Astrocyte (in vitro differentiated cells and primary cell): ENCODE measurements at regions not wholly inside any gene's neighbourhood (a gene's known extent, or its start where the extent isn't known, plus 50 kb on each side); places are given as distances from the start of the nearest gene placed in this dataset.

Experiments
- DNase-seq: peaks from one replicate; pipeline ENCODE4 v3.0.0-alpha.2; 2010; ENCODE audit warnings: low read depth
- FAIRE-seq: peaks from 2 replicates; lab custom pipeline; 2011; peaks lifted over from hg19 to GRCh38; lab: Jason Lieb, UNC
- H2AFZ ChIP-seq: 2 replicates; pipeline ENCODE4 v1.6.0; 2012; ENCODE audit warnings: low read depth, low read length, inconsistent platforms
- H3K27ac ChIP-seq: 2 replicates; pipeline ENCODE4 v1.5.1; 2011; ENCODE audit warnings: low read depth, low read length, inconsistent platforms
- H3K27me3 ChIP-seq: 2 replicates; pipeline ENCODE4 v1.6.0; 2011; ENCODE audit warnings: low read length, inconsistent platforms; ENCODE audit not compliant: insufficient read depth
- H3K36me3 ChIP-seq: 2 replicates; pipeline ENCODE4 v1.5.1; 2011; ENCODE audit warnings: low read length, inconsistent platforms; ENCODE audit not compliant: insufficient read depth
- H3K4me1 ChIP-seq: 2 replicates; pipeline ENCODE4 v1.5.1; 2011; ENCODE audit warnings: low read length, inconsistent platforms; ENCODE audit not compliant: insufficient read depth
- H3K4me2 ChIP-seq: 2 replicates; pipeline ENCODE4 v1.6.0; 2012; ENCODE audit warnings: low read length, inconsistent platforms
- H3K4me3 ChIP-seq: 2 replicates; pipeline ENCODE4 v1.5.1; 2011; ENCODE audit warnings: low read depth, mild to moderate bottlenecking, low read length, inconsistent platforms; ENCODE audit not compliant: insufficient read depth
- H3K79me2 ChIP-seq: 2 replicates; pipeline ENCODE4 v1.6.0; 2012; ENCODE audit warnings: mild to moderate bottlenecking, low read length, inconsistent platforms; ENCODE audit not compliant: insufficient read depth
- H3K9ac ChIP-seq: 2 replicates; pipeline ENCODE4 v1.6.0; 2012; ENCODE audit warnings: mild to moderate bottlenecking, low read length, inconsistent platforms
- H3K9me3 ChIP-seq: 2 replicates; pipeline ENCODE4 v1.5.1; 2012; ENCODE audit warnings: low read depth, mild to moderate bottlenecking, low read length, inconsistent platforms; ENCODE audit not compliant: insufficient read depth
- H4K20me1 ChIP-seq: 2 replicates; pipeline ENCODE4 v1.6.0; 2012; ENCODE audit warnings: low read length, inconsistent platforms; ENCODE audit not compliant: insufficient read depth
- H3K27ac Mint-ChIP-seq: one replicate; pipeline ENCODE4 v1.8.0; 2021; ENCODE audit warnings: mild to moderate bottlenecking, mixed read lengths; ENCODE audit not compliant: unreplicated experiment
- H3K27me3 Mint-ChIP-seq: one replicate; pipeline ENCODE4 v1.8.0; 2021; ENCODE audit warnings: low read depth, mixed read lengths; ENCODE audit not compliant: unreplicated experiment
- H3K36me3 Mint-ChIP-seq: one replicate; pipeline ENCODE4 v1.8.0; 2021; ENCODE audit warnings: low read depth, mixed read lengths; ENCODE audit not compliant: unreplicated experiment
- H3K4me1 Mint-ChIP-seq: one replicate; pipeline ENCODE4 v1.8.0; 2021; ENCODE audit warnings: low read depth, mixed read lengths; ENCODE audit not compliant: unreplicated experiment
- H3K4me3 Mint-ChIP-seq: one replicate; pipeline ENCODE4 v1.8.0; 2021; ENCODE audit warnings: mild to moderate bottlenecking, moderate library complexity, mixed read lengths; ENCODE audit not compliant: unreplicated experiment
- H3K9me3 Mint-ChIP-seq: one replicate; pipeline ENCODE4 v1.8.0; 2021; ENCODE audit warnings: mild to moderate bottlenecking, mixed read lengths; ENCODE audit not compliant: unreplicated experiment
- EZH2 ChIP-seq: IDR thresholded peaks from 2 replicates; pipeline ENCODE4 v1.6.1; 2012; ENCODE audit warnings: mild to moderate bottlenecking, low read length, inconsistent platforms; ENCODE audit not compliant: insufficient read depth
- TF ChIP-seq, protein P1 (sequence below): IDR thresholded peaks from 2 replicates; pipeline ENCODE4 v1.5.1; 2011; ENCODE audit warnings: low read depth, mild to moderate bottlenecking, inconsistent platforms, low read length, moderate library complexity; ENCODE audit not compliant: insufficient read depth

DNA sequence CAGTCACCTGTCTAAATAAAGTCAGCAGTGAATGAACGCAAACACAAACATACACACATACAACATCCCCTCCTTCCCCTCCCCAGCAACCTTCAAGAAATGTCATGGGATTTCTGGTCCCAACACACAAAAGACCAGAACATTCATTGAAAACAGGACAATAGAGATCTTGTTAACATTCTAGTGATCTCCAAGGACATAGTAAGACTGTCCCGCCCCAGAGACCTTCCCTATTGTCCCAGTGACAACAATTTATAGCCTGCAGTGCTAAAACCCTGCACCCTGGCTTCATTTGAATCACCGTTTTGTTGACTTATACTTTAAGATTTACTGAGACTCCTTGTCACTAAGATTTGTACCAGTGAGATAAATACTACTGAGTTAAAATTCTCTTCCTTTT lies 143.9 kb upstream of the NOX3 start:
- no peaks in the 10 kb centered on the region for H3K27me3 Mint-ChIP-seq
- no peaks in the 10 kb centered on the region for H3K9me3 Mint-ChIP-seq
- no peak overlapping the region for H3K27ac ChIP-seq
- H2AFZ ChIP-seq = no peak overlapping the region
- no peak overlapping the region for H3K4me3 ChIP-seq
- DNase-seq (no peak), FAIRE-seq (no peak)
- no peak overlapping the region for H3K4me3 Mint-ChIP-seq
- no peaks in the 10 kb centered on the region for H3K27me3 ChIP-seq
- no peaks in the 10 kb centered on the region for H3K79me2 ChIP-seq
- no peaks in the 10 kb centered on the region for H4K20me1 ChIP-seq
- no peaks in the 10 kb centered on the region for H3K4me1 Mint-ChIP-seq
- no peaks in the 10 kb centered on the region for H3K36me3 ChIP-seq
- H3K36me3 Mint-ChIP-seq = no peaks in the 10 kb centered on the region
- H3K4me1 ChIP-seq = no peaks in the 10 kb centered on the region
- H3K27ac Mint-ChIP-seq = no peak overlapping the region
- no peak overlapping the region for H3K4me2 ChIP-seq
- TF ChIP-seq EZH2 = no peak
- TF ChIP-seq, protein P1, sequence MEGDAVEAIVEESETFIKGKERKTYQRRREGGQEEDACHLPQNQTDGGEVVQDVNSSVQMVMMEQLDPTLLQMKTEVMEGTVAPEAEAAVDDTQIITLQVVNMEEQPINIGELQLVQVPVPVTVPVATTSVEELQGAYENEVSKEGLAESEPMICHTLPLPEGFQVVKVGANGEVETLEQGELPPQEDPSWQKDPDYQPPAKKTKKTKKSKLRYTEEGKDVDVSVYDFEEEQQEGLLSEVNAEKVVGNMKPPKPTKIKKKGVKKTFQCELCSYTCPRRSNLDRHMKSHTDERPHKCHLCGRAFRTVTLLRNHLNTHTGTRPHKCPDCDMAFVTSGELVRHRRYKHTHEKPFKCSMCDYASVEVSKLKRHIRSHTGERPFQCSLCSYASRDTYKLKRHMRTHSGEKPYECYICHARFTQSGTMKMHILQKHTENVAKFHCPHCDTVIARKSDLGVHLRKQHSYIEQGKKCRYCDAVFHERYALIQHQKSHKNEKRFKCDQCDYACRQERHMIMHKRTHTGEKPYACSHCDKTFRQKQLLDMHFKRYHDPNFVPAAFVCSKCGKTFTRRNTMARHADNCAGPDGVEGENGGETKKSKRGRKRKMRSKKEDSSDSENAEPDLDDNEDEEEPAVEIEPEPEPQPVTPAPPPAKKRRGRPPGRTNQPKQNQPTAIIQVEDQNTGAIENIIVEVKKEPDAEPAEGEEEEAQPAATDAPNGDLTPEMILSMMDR = no peak
- H3K9me3 ChIP-seq = no peaks in the 10 kb centered on the region
- H3K9ac ChIP-seq = no peak overlapping the region

DNA sequence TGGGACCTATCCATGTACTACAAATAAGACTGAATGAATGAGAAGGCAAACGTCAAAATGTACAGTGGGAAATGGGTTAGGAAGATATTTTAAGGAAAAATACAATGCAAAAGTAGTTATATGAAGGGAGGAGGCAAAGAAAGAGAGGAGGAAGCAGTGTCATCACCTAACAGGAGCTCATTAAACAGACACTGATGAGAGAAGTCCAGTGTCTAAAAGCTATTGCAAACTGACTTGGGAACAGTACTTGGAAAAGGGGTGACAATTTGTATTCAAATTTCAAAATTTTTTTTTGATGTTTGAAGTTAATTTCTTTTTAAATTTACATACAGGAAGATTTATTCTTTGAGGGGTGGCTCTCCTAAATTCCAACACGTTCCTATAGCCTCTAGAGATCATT lies 143.5 kb upstream of the NOX3 start:
- no peak overlapping the region for H3K9ac ChIP-seq
- H3K79me2 ChIP-seq = no peaks in the 10 kb centered on the region
- no peak for DNase-seq
- H3K36me3 ChIP-seq = no peaks in the 10 kb centered on the region
- Mint-ChIP-seq H3K27me3 (no peaks in the 10 kb centered on the region), H3K4me3 (no peak overlapping the region), H3K4me1 (no peaks in the 10 kb centered on the region), H3K27ac (no peak overlapping the region), H3K36me3 (no peaks in the 10 kb centered on the region), H3K9me3 (no peaks in the 10 kb centered on the region)
- no peak for FAIRE-seq
- H4K20me1 ChIP-seq = no peaks in the 10 kb centered on the region
- H3K9me3 ChIP-seq = no peaks in the 10 kb centered on the region
- H3K27ac ChIP-seq = no peak overlapping the region
- TF ChIP-seq, protein P1 = no peak
- TF ChIP-seq EZH2 = no peak
- H3K4me2 ChIP-seq = no peak overlapping the region
- no peaks in the 10 kb centered on the region for H3K4me1 ChIP-seq
- no peaks in the 10 kb centered on the region for H3K27me3 ChIP-seq
- no peak overlapping the region for H2AFZ ChIP-seq
- no peak overlapping the region for H3K4me3 ChIP-seq

DNA sequence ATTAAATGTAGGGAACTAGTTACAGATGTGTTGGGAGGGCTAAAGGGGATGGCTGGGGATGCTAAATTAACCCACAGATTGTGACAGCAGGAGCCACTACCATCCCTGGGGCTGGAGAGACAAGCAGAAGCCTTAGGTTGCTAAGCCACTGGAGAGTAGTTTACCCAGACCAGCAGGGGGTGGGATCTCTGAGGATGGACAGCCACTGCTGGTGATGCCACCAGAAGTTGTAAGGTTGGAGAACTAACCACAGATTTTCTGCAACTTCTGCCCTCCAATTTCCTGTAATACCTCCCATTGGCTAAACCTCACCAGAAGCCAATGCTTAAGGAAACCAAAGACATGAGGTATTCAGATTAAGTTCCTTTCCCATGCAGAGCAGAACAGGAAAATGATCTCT lies 139.6 kb upstream of the NOX3 start:
- no peaks in the 10 kb centered on the region for H3K36me3 Mint-ChIP-seq
- Histone ChIP-seq H3K9me3 (no peaks in the 10 kb centered on the region), H3K9ac (no peak overlapping the region), H3K4me3 (no peak overlapping the region), H3K36me3 (no peaks in the 10 kb centered on the region), H3K79me2 (no peaks in the 10 kb centered on the region), H3K27me3 (no peaks in the 10 kb centered on the region), H3K27ac (no peak overlapping the region), H3K4me1 (no peaks in the 10 kb centered on the region), H4K20me1 (no peaks in the 10 kb centered on the region), H2AFZ (no peak overlapping the region), H3K4me2 (no peak overlapping the region)
- no peak for DNase-seq
- FAIRE-seq = no peak
- no peak overlapping the region for H3K4me3 Mint-ChIP-seq
- H3K9me3 Mint-ChIP-seq = no peaks in the 10 kb centered on the region
- H3K27ac Mint-ChIP-seq = no peak overlapping the region
- TF ChIP-seq, protein P1 = no peak
- TF ChIP-seq EZH2 = no peak
- no peaks in the 10 kb centered on the region for H3K4me1 Mint-ChIP-seq
- H3K27me3 Mint-ChIP-seq = no peaks in the 10 kb centered on the region
